ENCODE measurements at regions not wholly inside any gene's neighbourhood (a gene's known extent, or its start where the extent isn't known, plus 50 kb on each side); places are given as distances from the start of the nearest gene placed in this dataset.

DNA sequence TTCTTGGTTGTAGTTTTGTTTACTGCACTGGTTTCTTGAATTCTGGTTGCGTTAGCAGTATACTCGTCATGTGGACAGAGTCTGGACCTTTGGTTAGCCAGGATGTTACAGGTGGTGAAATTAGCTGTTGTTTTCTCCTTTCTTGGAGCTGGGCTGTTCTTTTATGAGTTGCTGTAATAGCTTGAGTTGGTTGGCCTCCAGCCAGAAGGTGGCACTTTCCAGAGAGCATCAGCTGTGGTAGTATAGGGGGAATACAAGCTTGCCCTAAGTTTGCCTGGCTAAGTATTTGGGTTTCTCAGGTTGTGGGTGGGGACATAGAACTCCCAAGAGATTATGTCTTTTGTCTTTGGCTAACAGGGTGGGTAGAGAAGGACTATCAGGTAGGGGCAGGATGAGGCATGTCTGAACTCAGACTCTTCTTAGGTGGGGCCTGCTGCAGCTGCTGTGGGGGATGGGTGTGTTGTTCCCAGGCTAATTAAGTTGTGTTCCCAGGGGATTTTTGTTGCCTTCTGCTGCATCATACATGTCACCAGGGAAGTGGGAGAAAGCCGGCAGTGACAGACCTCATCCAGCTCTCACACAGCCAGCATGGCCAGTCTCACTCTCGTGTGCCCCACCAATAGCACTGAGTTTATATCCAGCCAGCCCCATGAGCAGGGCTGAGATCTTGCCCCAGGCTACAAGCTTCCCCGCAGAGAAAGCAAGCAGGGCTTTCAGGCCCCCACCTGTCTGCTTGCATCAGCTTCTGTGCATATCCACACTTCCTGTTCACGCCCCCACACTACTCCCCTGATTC lies 246.7 kb upstream of the TPK1 start:
- Histone ChIP-seq H3K9me3 (no peaks in the 10 kb centered on the region), H3K4me3 (no peak overlapping the region), H3K4me1 (ENCODE audit: low read depth) (no peaks in the 10 kb centered on the region), H3K36me3 (ENCODE audit: low read depth) (no peaks in the 10 kb centered on the region)
- DNase-seq (no peak), ATAC-seq (no peak)
- intact Hi-C loops (cut with DNase I, micrococcal nuclease): no loop called here
- TF ChIP-seq, protein P1, sequence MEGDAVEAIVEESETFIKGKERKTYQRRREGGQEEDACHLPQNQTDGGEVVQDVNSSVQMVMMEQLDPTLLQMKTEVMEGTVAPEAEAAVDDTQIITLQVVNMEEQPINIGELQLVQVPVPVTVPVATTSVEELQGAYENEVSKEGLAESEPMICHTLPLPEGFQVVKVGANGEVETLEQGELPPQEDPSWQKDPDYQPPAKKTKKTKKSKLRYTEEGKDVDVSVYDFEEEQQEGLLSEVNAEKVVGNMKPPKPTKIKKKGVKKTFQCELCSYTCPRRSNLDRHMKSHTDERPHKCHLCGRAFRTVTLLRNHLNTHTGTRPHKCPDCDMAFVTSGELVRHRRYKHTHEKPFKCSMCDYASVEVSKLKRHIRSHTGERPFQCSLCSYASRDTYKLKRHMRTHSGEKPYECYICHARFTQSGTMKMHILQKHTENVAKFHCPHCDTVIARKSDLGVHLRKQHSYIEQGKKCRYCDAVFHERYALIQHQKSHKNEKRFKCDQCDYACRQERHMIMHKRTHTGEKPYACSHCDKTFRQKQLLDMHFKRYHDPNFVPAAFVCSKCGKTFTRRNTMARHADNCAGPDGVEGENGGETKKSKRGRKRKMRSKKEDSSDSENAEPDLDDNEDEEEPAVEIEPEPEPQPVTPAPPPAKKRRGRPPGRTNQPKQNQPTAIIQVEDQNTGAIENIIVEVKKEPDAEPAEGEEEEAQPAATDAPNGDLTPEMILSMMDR (IDR thresholded peaks at IDR 0.05): no peak

DNA sequence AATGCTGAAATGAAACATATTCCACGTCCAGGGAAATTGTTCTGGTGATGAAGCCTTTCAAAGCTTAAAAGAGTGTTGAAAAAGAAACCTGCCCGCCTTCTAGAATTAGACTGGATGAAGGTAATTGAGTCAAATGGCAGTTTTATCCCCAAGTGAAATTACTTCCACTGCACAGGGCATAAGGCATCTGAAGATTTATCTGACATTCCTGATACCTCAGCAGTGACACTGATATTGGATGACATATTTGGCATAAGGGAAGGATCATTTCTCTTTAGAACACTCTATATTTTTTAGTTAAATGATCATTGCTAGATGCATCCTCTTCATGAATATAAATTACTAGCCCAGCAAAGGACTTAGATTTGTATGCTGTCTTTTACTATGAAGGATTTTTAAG lies 229.6 kb upstream of the TPK1 start:
- H3K4me1 ChIP-seq (ENCODE audit: low read depth): no peaks in the 10 kb centered on the region
- no peaks in the 10 kb centered on the region for H3K36me3 ChIP-seq (ENCODE audit: low read depth)
- TF ChIP-seq, protein P1 (IDR thresholded peaks at IDR 0.05): no peak
- H3K9me3 ChIP-seq: no peaks in the 10 kb centered on the region
- no peak overlapping the region for H3K4me3 ChIP-seq
- intact Hi-C loops (cut with DNase I, micrococcal nuclease): no loop called here
- DNase-seq: no peak
- no peak for ATAC-seq

DNA sequence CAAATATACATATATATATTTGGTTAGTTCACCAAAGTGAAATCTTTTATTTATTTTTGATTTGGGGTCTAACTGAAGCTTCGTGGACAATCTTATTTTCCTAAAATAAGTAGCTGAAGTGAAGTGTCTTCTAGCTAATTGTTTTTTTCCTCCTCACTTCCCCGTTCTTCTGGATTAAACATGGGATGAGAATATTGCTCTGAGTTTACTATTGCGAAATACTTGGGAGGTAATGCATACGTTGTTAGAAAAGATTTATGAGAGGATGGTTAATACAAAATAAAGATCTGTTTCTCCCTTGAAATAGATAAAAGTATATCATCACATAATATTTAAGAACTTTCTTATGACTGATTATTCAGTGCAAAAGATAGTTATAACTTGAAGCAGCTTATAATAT lies 228.3 kb upstream of the TPK1 start:
- ATAC-seq (no peak), DNase-seq (no peak)
- Histone ChIP-seq H3K4me1 (ENCODE audit: low read depth) (no peaks in the 10 kb centered on the region), H3K9me3 (no peaks in the 10 kb centered on the region), H3K4me3 (no peak overlapping the region), H3K36me3 (ENCODE audit: low read depth) (no peaks in the 10 kb centered on the region)
- intact Hi-C loops (cut with DNase I, micrococcal nuclease): no loop called here
- TF ChIP-seq, protein P1 (IDR thresholded peaks at IDR 0.05): no peak

DNA sequence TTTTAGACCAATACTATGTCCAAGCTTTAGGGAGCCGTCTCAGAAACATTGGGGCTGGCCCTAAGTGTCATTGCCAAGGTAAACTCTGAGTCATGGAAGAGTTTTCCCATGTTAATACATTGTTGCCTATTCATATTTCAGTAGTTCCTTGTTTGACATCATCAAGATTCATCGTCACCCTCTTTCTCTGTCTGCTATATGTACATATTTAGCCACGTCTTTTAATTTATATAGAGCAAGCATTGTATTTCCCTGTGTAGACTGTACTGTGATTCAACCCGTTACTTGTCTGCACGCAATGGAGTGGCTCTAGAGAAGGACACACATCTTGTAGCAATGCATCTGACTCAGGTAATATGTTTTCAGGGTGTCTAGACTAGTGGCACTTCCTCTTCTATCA lies 217.9 kb upstream of the TPK1 start:
- TF ChIP-seq, protein P1 (IDR thresholded peaks at IDR 0.05): no peak
- Histone ChIP-seq H3K4me1 (ENCODE audit: low read depth) (no peaks in the 10 kb centered on the region), H3K4me3 (no peak overlapping the region), H3K36me3 (ENCODE audit: low read depth) (no peaks in the 10 kb centered on the region), H3K9me3 (no peaks in the 10 kb centered on the region)
- intact Hi-C loops (cut with DNase I, micrococcal nuclease): no loop called here
- DNase-seq: no peak
- ATAC-seq: no peak

- H3K4me1 ChIP-seq (ENCODE audit: low read depth): no peaks in the 10 kb centered on the region
- TF ChIP-seq, protein P1 (IDR thresholded peaks at IDR 0.05): no peak
- no peaks in the 10 kb centered on the region for H3K9me3 ChIP-seq
- ATAC-seq: no peak
- H3K4me3 ChIP-seq: no peak overlapping the region
- intact Hi-C loops (cut with DNase I, micrococcal nuclease): no loop called here
- DNase-seq: no peak
- no peaks in the 10 kb centered on the region for H3K36me3 ChIP-seq (ENCODE audit: low read depth)
Measured at GRCh38 chr7:145050415-145050814, 214.6 kb upstream of the TPK1 start.
